ENCODE measurements at regions not wholly inside any gene's neighbourhood (a gene's known extent, or its start where the extent isn't known, plus 50 kb on each side); places are given as distances from the start of the nearest gene placed in this dataset.

DNA sequence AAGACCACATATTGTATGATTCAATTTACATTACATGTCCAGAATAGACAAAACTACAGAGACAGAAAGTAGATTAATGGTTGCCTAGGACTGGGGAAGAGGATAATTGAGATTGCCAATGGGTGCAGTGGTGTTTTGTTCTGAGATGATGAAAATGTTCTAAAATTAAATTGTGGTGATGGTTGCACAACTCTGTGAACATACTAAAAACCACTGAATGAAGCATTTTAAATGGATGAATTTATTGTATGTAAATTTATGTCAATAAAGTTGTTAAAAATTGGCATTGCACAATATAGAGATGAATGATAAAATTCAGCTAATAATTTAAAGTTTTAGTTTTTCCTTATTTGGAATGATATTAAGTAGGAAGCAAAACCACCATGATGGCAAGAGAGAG lies 109.5 kb upstream of the NR4A3 start:
- DNase-seq (ENCODE audit: low spot score) = no peak
- intact Hi-C loops (cut with DNase I) = no loop called here

DNA sequence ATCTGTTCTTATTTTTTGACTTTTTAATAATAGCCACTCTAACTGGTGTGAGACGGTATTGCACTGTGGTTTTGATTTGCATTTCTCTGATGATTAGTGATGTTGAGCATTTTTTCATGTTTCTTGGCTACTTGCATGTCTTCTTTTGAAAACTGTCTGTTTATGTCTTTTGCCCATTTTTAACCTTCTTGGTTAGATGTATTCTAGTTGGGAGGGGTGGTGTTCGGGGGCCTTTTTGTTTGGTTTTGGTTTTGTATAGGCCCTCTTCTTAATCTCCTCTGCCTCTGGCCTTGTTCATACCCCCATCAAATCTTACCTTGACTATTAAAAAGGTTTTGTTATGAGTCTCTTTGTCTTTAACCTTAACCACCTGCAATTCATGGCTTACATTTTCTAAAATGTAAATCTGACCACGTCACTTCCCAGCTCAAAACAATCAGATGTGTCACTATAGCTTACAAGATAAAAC lies 107.8 kb upstream of the NR4A3 start:
- intact Hi-C loops (cut with DNase I) = no loop called here
- no peak for DNase-seq (ENCODE audit: low spot score)

DNA sequence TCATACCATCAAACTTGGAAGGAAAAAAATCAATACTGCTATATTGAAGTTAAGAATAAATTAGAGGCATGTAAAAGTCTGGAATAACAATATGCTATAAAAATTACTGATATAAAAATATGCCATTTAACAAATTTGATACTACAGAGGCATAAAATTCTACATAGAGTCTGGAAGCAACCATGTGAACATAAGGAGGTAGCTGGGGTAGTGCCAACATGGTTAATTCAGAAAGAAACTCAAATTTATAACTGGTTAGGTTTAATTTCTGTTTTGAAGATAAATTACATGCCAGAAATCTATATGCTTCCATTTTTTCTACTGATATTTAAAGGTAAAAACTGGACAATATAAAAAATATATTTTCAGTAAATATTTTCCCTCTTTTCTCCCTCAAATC lies 103.1 kb upstream of the NR4A3 start:
- intact Hi-C loops (cut with DNase I) = no loop called here
- DNase-seq (ENCODE audit: low spot score) = no peak

DNA sequence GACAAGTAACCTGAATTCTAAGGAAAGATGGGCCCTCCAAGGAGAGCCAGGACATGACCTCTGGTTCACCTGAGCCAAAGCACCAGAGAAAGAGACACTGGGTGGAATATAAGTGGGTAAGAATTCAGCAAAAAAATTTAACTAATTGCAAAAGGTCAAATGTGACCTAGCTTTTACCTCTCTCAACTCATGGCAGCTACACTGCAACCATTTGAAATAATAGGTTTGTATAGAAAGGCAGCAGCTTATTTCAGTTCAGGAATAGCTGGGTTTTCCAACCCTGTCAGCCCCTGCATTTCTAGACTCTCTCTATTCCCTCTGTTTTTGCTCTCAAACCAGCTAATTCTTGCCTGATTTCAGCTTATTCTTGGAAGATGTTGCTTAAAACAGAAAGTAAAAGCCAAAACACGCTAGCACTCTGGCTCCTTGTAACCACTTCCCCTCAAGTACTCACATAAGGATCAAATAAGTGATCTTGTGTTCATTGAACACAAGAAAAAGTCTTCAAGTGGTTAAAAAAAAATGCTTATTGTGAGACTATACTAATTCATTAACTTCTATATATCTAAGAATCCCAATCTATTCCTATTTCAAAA lies 101.1 kb upstream of the NR4A3 start:
- no peak for DNase-seq (ENCODE audit: low spot score)
- intact Hi-C loops (cut with DNase I) = no loop called here

DNA sequence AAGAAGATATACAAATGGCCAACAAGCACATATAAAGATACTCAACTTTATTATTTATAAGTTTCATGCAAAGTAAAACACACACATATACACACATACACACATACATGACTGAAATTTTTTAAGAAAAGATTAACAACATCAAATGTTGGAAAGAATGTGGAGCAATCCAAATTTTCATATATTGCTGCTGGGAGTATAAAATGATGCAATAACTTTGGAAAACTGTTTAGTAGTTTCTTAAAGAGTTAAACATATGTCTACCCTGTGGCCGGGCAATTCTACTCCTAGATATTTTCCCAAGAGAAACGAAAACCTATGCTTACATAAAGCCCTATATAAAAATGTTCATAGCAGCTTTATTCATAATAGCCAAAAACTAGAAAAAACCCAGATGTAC lies 99.8 kb upstream of the NR4A3 start:
- intact Hi-C loops (cut with DNase I) = no loop called here
- no peak for DNase-seq (ENCODE audit: low spot score)

DNA sequence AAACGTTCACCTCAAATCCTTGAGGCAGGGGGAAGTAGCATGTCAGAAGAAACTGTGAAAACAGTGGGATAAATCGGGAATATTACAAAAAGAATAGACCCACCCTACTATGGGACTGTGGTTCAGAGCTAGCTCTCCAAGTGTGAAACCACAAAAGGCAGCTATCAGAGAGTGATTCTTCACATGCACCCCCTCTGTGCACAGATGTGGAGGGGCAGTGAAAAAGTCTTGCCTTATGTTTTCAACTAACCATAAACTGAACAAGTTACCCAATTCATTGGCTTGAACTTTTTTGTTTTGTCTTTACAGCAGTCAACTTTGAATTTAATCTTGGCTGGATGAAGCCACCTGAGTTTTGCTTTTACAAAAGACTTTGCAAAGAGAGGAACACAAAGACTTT lies 98.8 kb upstream of the NR4A3 start:
- DNase-seq (ENCODE audit: low spot score) = no peak
- intact Hi-C loops (cut with DNase I) = no loop called here

DNA sequence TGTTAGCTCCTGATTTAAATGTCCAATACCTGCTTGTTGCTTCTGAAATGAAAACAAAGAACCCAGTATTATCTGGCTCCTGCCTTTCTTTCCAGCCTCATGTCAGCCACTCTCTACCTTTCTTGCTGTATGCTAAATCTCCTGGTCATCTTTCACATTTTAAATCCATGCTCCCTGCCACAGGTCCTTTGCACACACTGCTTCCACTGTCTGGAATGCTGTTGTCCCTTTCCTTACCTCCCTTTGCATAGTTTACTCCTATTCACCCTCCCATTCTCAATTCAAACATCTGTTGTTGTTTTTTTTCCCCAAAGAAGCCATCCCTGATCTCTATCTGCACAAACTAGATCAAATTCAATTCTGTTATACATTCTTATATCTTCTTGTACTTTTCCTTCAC lies 97.0 kb upstream of the NR4A3 start:
- intact Hi-C loops (cut with DNase I) = no loop called here
- no peak for DNase-seq (ENCODE audit: low spot score)

DNA sequence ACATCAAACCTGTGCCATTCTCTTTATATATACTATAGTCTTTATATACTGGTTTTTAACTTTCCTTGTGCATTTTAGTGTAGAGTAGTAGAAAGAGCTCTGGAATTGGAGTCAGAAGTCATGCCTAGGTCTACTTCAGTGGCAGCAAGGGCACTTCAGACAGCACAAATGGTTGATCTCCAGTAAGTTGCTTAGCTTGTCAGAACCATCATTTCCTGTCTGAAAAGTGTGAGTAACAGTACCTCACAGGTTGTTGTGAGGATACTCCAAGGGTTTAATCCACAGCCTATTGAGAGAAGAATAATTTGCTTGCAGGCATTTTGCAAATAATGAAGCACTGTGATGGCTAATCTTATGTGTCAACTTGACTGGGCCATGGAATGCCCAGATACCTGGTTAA lies 95.8 kb upstream of the NR4A3 start:
- no peak for DNase-seq (ENCODE audit: low spot score)

DNA sequence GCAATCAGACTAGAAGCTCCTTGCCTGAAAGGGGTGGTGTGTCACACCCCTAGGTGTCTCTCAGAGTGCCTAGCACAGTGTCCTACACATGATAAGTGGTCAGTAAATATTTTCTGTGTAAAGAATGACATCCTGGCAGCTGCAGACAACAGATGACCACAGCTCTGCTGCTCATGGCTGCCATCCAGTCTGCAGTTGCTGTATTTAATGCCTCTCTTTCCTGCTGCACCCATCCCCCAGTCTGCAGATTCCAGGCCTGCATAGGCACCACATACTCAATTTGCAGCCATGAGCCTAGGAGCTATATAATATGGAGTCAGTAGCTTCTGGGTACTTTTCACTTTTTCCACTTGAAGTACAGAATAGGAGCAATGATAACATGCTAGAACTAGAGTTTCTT lies 94.9 kb upstream of the NR4A3 start:
- DNase-seq (ENCODE audit: low spot score) = no peak
- intact Hi-C loops (cut with DNase I) = no loop called here

More for the DNA sequence above, 95.8 kb upstream of the NR4A3 start:
- intact Hi-C loops (cut with DNase I) = no loop called here

DNA sequence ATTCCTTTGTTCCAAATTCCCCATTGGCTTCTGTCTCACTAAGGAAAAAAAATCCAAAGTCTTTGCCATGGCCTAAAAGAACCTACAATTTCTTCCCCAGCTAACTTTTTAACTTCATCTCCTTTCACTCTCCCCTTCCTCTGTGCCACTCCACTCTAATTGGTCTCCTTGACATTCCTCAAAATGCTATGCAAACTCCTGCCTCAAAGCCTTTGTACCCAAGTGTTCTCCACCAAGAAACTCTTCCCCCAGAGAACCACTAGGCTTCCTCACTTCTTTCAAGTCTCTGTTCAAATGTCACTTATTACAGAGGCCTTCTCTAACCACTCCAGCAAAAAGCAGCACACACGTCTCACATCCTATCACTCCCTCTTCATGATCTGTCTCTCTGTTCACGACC lies 91.6 kb upstream of the NR4A3 start:
- intact Hi-C loops (cut with DNase I) = no loop called here
- no peak for DNase-seq (ENCODE audit: low spot score)

DNA sequence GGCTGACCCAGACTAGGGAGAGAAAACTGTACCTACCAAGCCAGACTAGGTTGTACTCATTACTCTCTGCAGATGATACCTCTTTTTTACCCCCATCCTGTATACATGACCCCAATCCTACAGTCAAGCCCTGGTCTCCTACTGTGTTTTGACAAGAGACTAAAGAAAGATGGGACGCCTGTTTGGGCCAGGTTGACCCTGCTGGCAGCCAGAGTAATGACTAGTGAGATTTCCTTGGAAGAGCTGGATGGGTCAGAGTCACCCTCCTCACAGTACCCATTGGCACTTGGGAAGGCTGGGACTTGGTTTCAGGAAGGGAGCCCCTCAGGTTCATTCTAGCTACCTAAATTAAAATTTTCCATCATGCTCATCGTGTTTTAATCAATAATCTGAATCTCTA lies 89.7 kb upstream of the NR4A3 start:
- intact Hi-C loops (cut with DNase I) = no loop called here

DNA sequence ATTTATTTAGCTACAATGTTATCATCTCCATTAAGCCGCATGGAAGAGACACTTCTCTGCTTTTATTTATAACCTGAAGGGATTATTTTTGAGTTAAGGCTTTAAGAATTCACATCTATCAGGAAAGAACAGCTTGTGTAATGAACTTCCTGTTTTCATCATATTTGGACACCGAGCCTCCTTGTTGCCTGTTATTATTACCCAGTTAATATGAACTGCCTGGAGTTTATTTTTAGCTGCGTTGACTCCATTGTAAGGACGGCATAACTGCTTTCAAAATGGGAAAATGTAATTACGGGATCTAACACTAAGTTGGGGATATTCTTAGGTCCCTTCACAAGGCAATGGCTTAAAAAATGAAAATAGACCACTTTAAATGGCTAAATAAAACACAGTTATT lies 89.0 kb upstream of the NR4A3 start:
- intact Hi-C loops (cut with DNase I) = no loop called here
- no peak for DNase-seq (ENCODE audit: low spot score)

More for the DNA sequence above, 89.7 kb upstream of the NR4A3 start:
- no peak for DNase-seq (ENCODE audit: low spot score)

DNA sequence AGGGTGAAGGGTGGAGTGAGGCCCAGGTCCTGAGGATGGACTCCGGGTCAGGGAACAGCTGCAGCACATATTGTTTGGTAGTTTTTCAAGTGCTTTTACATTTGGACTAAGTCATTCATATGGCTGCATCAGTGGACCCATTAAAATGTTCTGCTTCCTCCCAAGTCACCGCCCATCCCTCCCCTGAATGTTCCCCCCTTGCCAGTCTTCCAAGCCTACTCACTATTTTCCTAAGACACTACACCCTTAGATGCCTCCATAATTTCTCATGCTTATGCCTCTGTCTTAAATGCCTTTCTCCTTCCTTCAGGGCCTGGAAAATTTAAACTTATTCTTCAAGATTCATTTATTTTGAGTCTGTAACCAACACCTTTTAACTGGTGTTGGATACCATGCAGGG lies 86.6 kb upstream of the NR4A3 start:
- DNase-seq (ENCODE audit: low spot score) = no peak
- intact Hi-C loops (cut with DNase I) = no loop called here

DNA sequence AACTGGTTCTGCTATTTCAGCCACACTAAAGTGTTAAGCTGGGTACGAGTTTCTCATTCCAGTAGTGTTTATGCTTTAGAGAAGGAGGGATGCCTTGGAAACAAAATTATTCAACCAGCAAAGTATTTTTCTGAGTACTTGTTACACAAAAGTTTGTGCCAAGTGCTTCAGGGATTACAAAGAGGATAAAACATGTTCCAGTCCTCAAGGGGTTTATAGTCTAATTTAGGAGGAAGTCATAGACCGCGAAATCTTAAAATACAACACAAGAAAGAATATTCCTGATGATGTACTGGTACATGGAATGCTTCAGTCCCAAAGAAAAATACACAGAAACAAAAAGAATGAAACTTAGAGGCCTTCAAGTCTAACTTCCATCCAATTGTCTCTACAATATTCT lies 85.4 kb upstream of the NR4A3 start:
- DNase-seq (ENCODE audit: low spot score) = no peak
- intact Hi-C loops (cut with DNase I) = no loop called here

DNA sequence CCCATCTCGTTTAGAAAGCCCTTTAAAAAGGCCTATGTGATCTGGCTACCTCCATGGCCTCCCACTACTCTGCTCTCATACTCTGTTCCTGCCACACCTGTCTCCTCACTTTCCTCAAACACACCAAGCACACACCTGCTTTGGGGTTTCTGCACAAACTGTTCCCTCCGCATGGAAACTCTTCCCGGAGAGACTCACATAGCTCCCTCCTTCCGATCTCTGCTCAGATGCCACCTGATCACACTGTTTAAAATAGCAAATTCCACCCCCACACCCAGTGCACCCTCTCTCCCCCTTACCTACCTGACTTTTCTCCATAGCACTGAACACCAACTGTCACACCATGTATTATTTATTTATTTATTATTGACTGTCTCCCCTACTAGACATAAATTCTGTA lies 84.0 kb upstream of the NR4A3 start:
- DNase-seq (ENCODE audit: low spot score) = no peak
- intact Hi-C loops (cut with DNase I) = no loop called here

DNA sequence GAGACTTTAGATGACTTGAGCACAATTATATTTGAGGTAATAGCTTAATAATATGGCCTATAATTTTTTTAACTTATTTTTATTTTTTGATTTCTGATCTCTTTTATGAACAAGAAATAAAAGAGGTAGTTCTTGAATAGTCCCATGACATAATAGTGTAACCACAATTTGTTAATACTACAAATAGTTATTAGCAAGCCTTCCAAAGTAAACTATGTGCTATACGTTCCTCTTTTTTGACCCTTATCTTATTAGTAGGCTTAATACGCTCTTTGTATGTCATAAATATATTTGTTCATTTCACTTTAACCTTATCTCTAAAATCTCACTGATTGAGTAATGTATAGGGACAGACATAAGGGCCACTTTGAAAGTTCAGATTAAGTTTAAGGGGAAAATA lies 78.7 kb upstream of the NR4A3 start:
- no peak for DNase-seq (ENCODE audit: low spot score)
- intact Hi-C loops (cut with DNase I) = no loop called here

DNA sequence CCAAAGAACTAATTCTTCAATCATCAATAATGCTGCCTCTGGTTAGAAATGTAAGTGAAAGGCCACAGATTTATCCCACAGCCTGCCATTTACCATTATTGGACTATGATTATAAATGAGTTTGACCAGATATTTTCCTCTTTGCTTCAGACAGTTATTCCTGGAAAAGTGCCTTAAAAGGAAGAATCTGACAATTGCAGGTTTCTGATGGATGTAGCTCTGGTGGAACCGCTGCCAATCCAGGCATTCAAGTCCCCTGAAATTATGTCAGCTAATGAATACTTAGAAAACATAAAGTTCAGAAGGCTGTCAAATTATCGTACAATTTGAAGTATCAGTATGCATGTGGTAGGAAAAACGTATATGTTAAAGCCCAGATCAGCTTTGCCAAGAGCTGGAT lies 78.2 kb upstream of the NR4A3 start:
- DNase-seq (ENCODE audit: low spot score) = no peak
- intact Hi-C loops (cut with DNase I) = no loop called here

DNA sequence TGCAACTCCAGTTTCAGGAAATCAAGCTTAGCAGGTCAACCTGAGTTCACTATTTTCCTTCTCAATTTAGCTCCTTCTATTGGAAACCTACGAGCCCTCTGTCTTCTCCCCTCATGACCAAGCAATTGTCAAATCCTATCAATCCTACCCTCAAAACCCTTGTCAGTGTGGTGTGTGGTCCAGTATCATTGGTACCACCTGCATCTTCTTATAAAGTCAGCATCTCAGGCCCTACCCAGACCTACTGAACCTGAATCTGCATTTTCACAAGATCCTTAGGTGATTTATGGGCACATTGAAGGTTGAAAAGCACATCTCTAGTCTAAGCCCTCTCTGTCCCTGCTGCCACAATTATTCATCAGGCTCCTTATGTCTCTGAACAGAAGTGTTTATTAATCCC lies 77.6 kb upstream of the NR4A3 start:
- no peak for DNase-seq (ENCODE audit: low spot score)
- intact Hi-C loops (cut with DNase I) = no loop called here

DNA sequence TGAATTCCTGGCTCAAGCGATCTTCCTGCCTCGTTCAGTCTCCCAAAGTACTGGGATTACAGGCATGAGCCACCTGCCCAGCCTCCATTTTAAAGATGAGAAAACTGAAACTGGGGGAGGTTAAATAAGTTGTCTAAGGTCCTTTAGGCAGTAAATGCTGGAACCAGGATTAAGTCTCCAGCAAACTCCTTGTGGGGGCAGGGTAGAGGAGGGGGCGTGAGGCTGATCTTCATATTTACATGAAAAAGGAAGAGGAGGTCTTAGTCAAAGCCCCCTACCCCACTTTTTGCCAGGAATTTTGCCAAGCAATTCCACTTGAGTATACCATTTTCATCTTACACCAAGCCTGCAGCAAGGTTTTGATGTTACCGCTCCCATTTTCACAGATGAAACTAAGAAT lies 76.6 kb upstream of the NR4A3 start:
- no peak for DNase-seq (ENCODE audit: low spot score)
- intact Hi-C loops (cut with DNase I) = no loop called here

DNA sequence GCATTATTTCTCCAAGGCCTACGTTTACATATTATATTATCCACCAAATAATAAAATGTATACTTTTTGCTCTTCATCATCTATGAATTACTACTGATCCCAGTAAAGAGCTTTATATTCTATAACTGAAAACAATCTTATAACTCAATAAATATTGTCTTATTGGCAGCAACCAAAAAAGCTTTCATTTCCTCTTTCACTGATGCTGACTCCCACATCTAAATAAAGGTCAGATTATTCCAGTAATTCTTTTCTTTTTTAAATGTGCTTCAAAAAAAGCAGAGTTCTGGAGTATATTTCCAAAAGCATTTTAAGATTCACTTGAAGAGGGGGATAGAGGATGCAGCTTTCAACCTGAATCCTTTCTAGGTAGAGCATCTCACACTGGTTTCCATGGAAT lies 75.3 kb upstream of the NR4A3 start:
- DNase-seq (ENCODE audit: low spot score) = no peak
- intact Hi-C loops (cut with DNase I) = no loop called here

DNA sequence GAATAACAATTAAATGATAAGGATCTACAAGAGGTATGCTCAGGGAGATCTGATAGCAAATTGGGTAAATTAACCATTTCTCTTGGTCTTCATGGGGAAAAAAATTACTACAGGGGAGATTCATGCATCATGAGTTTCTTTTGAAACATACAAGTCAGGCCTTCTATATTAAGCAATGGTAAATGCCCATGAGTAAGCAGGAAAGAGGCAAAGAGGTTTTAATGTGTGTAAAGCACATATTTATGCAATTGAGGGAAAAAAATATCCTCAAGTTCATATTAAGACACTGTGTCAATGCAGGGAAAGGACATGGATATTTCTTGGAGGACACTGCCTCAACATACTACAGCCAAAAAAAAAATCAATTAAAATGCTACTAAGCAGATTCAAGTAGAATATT lies 73.4 kb upstream of the NR4A3 start:
- intact Hi-C loops (cut with DNase I) = no loop called here
- DNase-seq (ENCODE audit: low spot score) = no peak

DNA sequence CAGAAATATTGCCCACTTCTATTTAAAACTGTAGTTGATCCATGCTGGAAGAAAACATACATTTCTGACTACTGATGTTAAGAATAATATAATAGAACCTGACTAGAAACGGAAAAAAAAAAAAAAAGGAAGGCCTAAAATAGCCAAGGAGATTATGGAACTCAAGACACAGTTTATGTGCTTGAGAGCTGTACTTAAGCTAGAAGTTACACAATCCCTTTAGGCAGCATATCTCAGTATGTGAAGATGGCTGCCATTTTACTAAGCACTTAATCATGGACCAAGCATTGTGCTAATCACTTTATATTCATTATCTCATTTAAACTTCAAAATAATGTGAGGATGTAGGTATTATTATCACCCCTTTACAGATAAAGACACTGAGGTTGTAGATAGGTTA lies 73.0 kb upstream of the NR4A3 start:
- intact Hi-C loops (cut with DNase I) = no loop called here
- no peak for DNase-seq (ENCODE audit: low spot score)

All from cardiac septum (tissue), 1 donor.